ENCODE measurements at regions not wholly inside any gene's neighbourhood (a gene's known extent, or its start where the extent isn't known, plus 50 kb on each side); places are given as distances from the start of the nearest gene placed in this dataset.

DNA sequence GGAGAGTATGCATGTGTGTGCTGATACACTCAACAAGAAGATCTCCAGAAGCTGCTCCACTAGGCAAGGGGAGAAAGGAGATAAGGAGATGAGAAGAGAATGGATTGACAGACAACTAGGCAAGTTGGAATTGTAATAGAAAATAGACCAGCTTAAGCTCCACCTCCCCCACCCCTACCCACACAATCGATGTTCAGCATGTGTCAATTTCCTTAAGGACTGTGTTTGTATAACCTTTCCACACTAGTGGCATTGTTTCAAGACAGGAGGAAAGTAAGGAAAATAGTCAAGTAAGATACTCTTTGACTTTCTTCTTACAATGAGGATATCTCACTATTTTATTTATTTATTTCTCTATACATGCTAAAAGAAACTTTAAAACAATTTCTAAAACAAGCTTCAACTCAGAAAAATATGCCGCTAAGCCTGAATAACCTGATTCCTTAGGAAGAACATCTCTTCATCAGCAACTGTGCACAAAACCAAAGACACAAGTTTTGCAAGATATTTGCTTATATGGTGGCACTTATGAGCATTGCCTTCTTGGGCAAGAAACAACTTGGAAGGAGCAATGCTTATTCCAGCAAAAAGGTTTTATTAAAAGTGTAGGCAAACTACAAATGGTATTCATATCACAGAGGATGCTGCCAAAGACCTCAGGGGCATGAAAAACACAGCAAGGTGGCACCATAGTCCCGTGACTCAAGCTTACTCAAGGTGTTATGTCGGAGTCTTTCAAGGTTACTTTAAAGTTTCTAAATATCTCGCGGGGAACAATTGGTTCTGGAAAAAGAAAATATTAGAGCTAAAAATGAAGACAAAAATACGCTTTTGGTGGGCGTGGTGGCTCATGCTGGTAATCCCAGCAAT, 249.1 kb downstream of the COL12A1 start:
- no peak for DNase-seq (ENCODE audit: low read depth)

DNA sequence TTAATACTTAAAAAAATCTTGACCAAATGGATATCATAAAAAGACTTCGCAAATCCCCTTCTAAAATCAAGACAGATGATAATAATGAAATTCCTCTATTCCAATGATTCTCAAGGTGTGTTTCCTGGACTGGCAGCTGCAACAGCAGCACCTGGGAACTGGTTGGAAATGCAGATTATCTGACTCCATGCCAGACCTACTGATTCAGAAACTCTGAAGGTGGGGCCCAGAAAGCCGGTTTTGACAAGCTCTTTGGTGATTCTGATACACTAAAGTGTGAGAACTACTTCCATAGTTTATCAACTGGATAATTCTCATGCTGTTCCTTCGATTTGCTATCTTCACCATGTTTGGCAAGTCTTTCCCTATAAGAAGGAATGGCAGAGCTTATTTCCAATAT, 252.1 kb downstream of the COL12A1 start:
- DNase-seq (ENCODE audit: low read depth), result no peak

DNA sequence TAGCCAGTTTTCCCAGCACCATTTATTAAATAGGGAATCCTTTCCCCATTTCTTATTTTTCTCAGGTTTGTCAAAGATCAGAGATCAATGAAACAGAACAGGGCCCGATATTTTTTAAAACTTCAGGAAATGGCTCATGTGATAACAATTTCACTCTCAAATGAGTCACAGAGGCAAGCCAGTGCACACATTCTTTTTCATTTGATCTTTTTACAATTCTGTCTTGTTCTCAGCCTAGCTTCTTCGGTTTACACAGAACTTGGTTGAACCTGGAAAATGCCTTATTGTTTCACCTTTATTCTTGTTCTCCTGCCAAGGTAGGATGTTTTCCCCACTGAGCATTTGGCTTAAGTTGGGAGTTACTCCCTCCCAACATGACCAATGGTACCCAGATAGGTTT, 258.9 kb downstream of the COL12A1 start:
- peak; percentile 73 for DNase-seq (ENCODE audit: low read depth)

DNA sequence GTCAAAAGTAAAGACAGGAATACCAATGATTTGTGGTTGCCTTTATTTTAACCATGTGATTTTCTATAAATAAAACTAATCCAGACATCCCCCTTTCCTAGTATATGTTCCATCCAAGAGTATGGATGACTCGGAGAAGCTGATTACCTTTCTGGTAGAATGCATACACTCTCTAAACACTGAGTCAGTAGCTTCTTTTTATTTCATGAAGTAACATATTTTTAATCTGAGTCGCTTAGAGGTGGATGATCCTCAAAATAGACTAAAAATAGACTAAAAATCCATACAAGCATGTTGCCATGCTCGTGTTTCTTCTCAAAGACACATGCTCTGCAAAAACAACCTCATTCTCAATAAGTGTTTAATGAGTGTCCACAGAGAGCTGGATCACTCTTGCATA, 263.7 kb downstream of the COL12A1 start:
- no peak for DNase-seq (ENCODE audit: low read depth)

DNA sequence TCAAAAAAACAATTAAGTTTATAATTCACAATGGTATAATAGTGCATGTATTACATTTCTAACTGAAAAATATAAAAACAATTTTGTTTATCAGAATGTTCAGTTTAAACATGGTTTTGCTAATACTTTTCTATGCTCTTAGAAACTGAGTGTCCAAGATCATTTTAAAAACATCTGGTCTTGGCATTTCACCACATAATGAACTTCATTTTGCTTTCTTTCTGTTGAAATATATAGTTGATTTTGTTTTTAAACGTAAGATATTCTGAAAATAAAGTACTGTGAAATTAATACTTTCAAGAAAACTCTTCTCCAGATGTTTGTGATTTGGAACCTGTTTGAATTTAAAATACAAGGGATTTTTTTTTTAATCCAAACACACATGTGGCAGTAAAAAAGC, 264.4 kb downstream of the COL12A1 start:
- DNase-seq (ENCODE audit: low read depth), result no peak

DNA sequence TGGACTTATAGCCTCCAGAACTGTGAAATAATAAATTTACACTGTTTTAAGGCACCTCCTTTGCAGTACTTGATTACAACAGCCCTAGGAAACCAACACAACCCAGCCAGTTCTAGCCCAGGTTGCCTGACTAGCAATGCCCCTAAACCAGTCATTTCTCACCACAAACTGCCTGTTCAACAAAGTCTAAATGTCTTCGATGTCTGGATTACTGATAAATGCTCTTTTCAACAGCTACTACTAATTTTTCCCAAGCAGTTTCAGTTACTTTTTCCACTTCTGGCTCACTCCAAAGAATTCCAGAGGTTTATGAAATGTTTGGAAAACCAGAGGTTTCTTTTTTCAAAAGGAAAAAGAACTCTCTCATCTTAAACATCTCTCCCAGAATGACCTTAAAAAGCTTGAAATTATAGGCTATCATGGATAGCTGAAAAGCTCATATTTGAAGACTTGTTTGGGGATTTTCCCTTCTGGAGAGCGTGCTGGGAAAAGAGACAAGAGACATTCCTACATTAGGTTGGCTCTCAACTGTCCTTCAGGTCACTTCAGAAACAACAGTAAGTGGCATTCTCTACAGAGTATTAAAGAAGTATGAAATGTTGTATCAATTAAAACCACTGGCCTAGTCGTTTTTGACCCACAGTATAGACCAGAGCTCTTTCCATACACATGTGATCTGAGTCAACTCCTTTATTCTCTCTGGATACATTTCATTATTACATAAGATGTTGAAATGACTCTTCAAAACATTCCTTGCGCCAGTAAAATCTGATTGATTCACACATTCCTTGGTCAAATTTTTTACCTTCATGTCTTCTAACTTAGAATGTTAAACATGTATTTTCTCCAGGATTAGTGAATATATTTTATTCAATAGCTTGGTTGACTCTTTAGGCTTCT, 265.9 kb downstream of the COL12A1 start:
- no peak for DNase-seq (ENCODE audit: low read depth)

DNA sequence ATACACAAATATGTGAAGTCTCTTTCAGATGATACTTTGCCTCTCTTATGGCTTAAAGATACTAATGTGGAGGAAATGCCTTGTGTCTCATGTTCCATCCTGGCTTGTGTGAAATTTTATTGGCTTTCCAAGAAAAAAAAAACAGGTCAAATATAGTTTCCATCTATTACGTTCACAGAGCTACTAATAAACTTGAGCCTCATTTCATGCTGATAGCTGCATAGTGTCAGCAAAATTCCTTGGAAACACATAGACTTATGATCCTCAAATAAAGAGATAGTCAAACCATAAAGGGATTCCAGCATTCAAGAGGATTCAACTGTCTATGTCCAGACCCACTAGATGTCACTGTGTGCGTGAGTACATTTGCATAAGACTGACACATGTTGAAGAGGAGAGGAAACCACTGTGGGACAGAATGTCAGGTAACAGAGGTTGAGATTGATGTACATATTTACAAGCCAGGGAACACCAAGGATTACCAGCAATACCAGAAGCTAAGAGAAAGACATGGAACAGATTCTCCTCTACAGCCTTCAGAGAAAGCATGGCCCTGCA, 266.6 kb downstream of the COL12A1 start:
- no peak for DNase-seq (ENCODE audit: low read depth)

DNA sequence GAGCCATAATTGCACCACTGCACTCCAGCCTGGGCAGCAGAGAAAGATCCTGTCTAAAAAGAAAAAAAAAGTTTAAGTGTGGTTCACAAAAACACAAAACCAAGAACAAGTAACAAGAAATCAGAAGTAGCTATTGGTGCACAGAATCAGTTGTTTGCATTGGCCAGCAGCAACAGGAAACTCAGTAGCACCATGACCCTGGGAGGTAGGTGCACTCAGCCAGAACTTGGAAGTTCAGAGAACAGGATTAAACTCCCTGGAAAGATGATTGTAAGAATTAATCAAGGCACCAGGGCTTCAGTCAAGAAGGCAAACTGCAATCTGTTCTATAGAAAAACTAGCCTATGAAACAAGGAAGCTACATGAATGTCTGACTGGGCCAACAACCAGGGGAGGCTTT, 267.9 kb downstream of the COL12A1 start:
- DNase-seq (ENCODE audit: low read depth), result no peak

DNA sequence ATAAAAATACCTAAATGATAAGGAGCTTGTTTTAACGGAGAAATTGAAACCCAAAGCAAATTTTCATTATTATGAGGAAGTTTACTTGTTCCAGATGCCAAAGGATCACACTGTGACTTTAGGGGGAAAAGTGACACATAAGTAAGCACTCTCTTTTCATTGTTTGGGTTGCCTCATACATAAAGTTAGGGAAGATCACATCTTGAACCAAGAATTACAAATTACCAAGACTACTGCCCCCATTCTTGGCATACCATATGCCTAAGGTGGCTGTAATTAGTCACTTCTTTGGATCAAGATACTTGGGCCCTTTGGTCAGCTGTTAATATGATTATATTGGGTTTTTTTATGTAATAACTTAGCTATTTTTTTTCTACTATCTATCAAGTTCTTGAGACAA, 269.0 kb downstream of the COL12A1 start:
- DNase-seq (ENCODE audit: low read depth), result peak; percentile 12

DNA sequence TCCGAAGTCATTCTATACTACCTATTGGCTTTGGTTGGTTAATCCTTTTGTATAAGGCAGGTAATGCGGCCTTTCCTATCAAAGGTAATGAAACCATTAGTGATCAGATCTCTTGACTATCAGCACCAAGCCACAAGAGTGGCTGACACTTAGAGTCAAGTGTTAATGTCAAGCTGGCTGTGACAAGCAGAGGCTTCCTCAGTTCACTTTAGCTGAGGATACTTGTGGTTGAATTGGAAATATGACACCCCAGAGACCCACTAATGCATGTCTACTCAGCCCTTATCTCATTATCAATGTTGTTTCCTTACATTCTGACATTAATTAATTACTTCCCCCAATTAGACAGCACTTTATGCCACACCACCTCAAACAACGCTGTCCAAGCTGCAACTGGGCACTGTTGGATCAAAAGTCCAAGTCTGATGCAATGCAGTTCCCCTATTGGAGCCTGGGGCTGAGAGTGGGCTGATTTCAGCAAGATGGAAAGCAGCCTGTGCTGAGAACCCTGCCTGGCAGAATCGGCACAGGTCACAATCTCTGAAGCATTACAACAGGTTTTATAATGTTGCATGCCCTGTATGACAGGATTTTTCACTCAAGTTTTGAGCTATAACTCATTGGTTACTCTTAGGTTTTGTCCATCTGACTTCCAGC, 273.5 kb downstream of the COL12A1 start:
- DNase-seq (ENCODE audit: low read depth), result no peak

DNA sequence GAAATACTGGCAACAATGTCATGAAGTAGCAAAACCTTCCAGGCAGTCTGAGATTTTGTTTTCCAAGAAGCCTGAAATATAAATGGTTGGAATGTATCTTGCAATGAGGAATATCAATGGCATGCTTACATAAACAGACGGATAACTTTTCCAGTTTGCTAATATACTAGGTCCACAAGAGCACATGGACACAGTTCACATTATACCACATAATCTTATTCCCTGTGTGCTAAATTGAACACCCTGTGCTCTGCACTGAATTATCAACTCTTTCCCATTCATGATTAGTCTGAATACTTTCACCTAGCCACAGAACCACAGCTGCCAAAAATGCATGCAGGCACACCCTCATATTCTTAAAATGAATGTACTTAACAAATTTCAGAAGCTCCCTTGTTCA, 274.3 kb downstream of the COL12A1 start:
- DNase-seq (ENCODE audit: low read depth), result no peak

DNA sequence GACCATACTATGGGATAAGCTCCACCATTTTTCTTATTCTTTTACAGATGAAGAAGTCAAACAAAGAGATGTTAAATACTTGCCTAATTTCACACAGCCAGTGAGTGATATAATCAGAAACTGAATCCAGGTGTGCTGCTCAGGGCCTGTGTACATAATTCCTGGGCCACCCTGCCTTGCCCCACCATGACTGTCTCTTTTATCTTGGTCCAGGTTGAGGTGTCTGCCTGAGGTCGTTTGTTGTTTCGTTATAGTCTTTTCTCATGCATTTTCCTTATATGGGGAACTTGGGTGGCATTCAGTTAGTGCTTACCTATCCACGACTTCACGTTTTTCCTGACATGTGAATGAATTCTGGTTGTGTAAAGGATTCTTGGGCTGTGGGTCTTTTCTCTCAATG, 277.6 kb downstream of the COL12A1 start:
- DNase-seq (ENCODE audit: low read depth), result no peak

DNA sequence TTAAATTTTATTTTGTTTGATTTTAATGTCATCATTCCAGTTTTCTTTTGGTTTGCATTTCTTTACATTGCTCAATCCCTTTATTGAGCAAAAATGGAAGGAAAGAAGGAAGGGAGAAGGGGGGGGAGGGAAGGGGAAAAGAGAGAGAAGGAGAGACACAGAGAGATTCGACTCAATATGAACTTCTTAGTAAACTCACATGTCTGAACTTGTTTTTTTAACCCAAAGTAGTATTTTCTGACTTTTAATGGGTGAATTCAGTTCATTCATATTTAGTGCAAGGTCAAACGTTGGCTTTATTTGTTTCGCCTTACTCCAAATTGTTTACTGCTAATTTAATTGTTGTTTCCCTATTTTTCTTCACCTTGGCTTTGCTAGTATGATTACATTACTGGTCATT, 278.6 kb downstream of the COL12A1 start:
- no peak for DNase-seq (ENCODE audit: low read depth)

DNA sequence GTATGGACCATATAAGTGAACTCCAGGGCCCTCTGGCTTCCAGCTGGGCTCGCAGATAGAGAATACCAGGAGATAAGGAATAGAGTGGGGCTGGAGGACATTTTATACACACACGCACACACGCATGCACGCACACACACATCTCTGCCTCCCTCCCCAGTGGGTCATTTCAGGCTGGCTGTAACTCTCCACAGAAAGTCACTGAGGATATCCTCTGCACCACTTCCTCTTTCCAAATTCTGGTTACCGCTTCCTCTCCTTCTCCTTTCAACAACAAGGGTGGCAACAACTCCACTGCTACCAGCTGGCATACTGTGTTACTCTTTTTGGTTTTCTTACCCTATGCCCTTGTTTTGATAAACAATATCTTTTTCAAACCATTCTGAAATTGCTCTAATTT, 280.2 kb downstream of the COL12A1 start:
- no peak for DNase-seq (ENCODE audit: low read depth)

DNA sequence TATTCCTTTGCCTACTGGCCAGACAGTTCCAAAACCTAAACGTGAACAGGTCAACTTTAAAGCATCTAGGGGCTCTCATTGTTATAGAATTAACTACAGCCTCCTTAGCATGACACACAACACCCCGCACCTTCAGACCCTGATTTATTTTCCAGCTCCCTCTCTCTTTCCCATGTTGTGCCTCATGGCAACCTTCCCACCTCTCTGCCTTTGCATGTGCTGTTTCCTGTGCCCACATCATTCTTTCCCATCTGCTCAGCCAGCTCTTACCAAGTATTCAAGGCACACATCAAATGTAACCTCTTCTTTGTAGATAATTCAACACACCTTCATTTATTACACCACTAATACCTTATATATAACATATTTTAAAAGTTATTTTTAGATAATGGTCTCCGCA, 291.0 kb downstream of the COL12A1 start:
- no peak for DNase-seq (ENCODE audit: low read depth)

DNA sequence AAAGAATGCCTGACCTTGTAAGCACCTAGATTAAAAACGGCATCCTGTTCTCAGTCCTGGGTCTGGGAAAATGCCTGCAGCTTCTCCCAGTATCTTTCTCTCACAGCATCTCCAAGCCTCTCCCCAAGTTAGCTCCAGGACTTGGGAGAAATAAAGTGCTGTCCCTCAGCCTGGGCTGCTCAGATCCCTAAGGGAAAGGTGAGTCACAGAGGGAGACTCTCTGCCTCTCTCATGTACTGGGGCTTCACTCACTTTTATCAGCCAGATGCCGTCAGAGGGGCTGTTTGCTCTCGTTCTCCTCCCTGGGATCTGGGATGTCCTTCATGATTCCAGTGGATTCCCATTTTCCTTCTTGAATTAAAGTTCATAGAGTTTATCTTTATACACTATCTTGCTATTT, 293.6 kb downstream of the COL12A1 start:
- DNase-seq (ENCODE audit: low read depth), result no peak

DNA sequence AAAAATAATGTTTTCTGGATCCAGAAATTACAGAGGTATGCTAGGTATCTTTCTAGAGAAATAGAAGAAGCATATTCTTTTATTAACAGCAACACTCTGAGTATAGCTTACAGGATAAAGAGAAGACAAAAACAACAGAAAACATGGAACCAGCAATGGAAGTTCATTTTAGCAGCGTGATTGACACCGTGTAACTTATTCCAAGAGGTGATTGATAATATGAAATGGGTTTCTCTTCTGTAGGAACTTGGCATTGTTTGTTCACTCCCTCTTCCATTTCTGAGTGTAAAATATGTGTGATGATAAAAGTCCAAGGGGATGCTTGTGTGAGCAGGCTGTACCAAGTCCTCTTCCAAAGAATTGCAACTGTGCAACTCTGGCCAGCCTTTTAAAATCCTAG, 303.0 kb downstream of the COL12A1 start:
- no peak for DNase-seq (ENCODE audit: low read depth)

DNA sequence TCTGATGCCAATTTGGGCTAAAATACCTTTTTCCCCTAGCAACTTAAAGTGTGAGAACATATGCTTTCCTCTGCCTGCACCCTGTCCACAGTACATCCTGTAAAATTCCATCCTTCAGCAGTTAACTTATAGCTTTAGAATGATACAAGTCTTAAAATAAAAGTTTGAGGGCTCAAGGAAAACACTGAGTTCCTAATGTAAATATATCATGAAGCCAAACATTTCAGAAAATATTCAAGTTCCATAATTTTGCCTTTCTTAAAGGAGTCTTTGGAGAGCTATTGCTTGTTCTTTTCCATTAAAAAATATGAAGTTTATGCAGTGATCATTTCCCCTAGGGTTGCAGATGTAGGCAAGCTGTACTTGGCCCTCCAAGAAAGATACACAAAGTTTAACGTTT, 303.8 kb downstream of the COL12A1 start:
- no peak for DNase-seq (ENCODE audit: low read depth)

DNA sequence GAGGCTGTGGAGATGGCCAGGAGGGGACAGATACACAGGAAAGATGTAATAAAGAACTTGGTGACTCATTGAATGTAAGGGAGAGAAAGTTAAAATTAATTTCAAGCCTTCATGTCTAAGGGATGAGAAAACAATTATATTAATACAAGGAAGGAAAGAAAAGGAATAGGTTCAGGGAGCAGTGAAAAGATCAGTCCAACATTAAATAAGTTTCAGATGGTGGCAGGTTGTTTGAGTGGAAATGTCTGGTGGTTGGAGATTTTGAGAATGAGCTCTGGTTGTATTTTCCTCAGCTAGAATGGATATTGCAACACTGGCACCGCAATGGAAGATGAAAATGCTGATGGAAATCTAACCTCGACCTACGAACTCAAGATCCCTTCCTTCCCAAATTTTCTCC, 304.3 kb downstream of the COL12A1 start:
- no peak for DNase-seq (ENCODE audit: low read depth)

DNA sequence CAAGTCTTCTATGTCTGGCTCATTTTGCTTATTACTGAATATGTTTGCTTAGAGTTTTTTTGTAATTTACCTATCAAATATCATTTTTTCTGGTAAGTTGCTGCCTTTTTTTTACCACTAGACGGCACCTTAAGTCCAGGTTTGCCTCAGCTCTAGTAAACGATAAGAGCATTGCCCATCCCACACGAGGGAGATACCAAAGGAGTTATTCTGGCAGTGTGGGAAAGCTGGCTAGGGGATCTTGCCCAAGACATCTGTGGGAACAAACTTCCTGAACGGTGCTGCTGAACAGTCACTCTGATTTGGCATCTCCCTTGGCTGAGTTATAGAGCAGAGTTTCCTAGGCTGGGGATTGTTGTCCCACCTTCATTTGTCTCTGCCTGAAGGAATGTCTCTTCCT, 306.4 kb downstream of the COL12A1 start:
- peak; percentile 65 for DNase-seq (ENCODE audit: low read depth)

DNA sequence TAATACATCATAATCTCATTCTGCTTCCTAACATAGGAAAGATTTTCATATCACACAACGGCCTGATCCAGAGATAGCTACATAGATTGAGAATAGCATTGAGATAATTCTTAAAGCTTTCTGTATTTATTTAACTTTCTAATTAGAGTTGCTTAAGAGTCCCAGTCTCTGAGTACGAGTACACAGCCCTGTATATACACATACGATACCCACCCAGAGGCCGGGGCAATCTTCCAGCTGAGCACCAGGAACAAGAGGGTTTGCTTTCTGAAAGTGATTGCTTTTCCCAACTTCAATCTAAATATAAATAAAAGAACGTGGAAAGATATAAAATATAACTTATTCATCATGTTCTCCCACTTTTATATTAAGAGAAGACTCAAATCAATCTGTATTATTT, 313.8 kb downstream of the COL12A1 start:
- no peak for DNase-seq (ENCODE audit: low read depth)

DNA sequence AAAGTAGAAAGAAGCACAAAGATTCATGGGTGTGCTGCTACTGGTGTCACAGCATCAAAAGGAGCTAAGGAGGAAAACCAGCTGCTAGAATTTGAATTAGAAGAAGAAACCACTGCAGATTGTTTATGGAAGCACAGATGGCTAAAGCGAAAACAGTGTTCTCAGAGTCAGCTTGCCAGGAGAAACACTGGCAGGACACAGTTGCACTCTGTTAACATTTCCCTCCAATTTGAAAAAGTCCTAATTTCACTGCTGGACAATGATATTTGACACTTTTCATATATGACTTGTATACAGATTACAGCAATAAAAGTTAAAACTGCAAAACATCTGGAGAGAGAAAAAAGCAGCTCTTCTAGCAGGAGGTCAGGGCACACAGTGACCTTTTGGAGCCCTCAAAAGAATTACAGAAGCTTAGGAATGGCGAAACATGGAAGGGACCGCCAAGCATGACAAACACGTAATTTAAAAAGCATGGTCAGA, 314.5 kb downstream of the COL12A1 start:
- DNase-seq (ENCODE audit: low read depth), result no peak

All from HT1080 (cell line).